ENCODE measurements at regions not wholly inside any gene's neighbourhood (a gene's known extent, or its start where the extent isn't known, plus 50 kb on each side); places are given as distances from the start of the nearest gene placed in this dataset.

GRCh38 chr3:117409256-117409655 is 699.7 kb downstream of the TUSC7 start:
- no peak for DNase-seq

- DNase-seq = no peak
Observed at GRCh38 chr3:117409701-117410459, 700.3 kb downstream of the TUSC7 start.

- no peak for DNase-seq
Observed at GRCh38 chr3:117411971-117412370, 702.4 kb downstream of the TUSC7 start.

DNA sequence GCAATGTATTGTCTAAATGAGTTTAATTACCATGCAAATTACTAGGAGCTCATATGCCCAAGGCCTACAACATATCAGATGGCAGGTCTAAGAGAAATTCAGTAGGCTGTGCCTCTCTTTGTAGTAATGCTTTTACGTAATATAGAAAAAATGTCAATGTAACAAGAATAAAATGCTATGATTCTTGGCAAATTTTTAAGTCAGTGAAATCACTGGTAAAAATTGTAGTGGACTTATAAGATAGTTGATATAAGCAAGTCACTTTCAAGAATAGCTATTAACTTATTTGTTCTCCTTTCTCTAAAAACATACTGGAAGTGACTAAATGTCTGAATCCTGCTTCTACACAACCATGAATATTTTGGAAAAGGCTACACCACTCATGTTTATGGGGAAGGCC is 707.8 kb downstream of the TUSC7 start:
- DNase-seq = no peak

GRCh38 chr3:117427081-117427480 is 717.5 kb downstream of the TUSC7 start:
- no peak for DNase-seq

DNA sequence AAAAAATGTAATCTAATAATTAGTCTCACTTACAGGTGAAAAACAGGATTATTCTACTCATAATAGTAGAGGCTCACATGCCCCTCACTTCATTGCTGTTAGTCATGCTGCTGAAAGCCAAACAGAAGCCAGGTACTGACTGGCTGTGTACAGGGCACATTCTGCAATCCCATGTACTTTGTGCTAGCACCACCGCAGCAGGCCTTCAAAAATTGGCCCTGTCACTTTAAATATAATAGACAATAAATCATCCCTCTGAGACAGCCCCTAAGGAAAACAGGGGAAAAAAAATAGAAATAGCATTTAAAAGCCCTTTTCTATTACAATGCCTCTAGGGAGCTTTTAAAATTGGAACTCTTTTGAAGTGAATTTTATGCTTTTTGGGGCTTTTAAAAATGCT is 723.8 kb downstream of the TUSC7 start:
- no peak for DNase-seq

DNA sequence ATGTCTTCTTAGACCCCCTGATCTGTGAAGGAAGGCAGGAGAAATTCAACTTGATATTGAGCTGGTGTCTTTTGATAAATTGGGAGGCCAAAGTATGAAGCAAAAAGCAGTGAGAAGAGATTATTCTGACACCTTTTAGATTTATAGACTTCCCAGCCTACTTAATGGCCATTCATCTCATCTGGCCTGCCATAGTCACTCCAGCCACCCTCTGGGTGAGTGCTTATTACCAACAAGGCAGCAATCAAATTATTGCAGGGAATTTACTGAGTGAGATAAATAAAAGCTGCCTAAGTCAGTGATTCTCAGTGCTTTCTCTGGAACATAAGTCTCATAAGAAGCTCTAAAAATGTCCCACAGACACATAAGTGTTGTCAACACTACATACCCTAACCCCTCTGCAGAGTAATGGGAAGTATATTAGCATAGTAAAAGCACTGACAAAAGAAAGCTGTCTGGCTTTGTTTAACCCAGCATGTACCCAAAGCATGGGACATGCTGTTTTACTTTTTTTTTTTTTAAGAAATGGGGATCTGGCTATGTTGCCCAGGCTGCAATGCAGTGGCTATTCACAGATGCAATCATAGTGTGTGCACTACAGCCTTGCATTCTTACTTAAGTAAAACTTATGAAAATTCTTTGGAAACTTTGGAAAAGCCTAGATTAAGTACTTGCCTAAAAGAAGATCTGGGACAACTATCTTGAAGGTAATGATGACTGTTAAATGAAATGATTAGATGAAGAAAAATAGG is 725.3 kb downstream of the TUSC7 start:
- no peak for DNase-seq

DNA sequence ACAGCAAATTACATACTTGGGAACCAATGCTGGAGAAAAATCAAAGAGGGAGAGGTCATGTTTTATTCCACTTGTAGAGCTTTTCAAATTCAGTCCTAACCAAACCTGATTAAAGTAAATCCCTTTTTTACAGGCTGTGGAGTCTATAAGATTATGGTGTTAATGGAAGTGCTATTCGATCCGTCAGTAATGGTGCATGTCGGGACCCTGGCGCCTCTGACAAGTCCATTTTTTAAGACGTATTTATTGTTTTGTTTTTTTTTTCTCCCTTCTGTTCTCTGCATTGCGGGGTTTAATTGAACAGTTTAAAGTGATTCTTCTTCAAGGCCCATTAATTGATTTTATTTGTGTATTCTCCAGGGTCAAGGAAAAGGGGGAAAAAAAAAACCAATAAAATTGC is 725.9 kb downstream of the TUSC7 start:
- DNase-seq = no peak

DNA sequence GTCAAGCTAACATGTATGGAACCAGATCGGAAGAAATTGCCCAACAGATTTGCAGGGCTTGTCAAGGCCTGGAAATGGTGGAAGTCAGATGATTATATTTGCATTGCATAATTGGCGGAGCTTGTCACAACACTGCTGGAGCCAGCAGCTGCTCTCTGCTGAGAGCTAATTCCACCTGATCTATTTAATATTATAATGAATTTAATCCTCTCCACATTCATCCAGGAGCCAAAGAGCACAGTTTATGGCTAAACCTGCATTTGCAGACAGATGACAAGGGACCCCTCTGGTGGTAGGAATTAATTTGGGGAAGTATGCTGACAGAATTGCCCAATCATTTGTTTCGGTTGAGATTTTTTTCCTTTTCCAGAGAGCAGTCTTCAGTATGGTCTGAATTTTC is 730.2 kb downstream of the TUSC7 start:
- DNase-seq = no peak

DNA sequence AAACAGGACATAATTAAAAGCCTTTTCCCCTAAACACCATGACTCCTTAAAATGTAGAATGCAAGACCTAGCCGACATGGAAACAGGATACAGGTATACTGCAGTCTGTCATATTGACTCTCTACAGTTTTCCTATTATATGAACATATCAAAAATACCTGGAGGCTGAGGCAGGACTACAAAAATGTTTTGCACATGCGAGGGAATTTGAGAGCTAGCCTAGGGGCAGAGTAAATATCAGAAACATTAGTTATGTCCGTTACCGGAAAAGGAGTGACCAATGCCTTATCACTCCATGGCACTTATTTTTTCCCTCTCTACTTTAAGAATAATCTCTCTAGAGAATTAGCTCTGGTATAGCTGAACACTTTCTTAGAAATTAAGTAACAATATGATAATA is 732.3 kb downstream of the TUSC7 start:
- DNase-seq = no peak

DNA sequence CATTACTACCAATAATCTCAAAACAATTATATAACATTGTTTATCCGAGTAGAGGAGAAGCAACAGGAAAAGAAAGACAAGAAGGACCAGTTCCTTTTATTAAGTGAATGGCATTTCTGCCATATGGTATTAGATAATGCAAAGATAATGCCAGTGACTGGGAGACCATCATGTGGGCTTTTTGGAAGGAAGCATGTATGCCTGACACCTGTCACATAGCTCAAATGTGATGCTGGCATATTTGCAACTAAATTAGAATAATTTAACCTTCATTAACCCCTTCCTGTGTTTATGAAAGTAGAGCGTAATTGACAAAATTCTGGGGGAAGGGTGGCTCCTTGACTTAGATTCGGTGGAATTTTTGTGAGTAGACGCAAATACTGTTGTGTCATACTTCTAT is 733.0 kb downstream of the TUSC7 start:
- DNase-seq = no peak

- no peak for DNase-seq
Observed at GRCh38 chr3:117443014-117443413, 733.4 kb downstream of the TUSC7 start.

DNA sequence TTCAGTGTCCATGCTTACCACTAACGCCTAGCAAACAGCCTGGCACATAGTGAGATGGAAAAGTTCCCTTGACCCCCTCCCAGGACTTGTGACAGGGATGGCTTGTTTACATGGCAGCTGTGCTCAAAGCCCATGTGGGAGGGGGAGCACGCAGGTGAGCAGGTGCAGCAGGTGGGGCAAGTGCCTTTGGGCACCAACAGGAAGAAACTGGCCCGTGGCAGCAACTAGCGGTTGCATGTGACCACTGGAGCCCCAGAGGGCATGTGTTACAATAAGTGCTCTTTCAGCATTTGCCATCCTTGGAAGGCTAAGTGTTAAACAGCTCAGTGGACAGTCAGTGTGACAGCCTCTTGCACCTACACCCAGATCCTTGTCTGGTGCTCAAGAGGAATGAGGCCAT is 734.6 kb downstream of the TUSC7 start:
- DNase-seq = no peak

- DNase-seq = no peak
Observed at GRCh38 chr3:117447419-117447818, 737.8 kb downstream of the TUSC7 start.

GRCh38 chr3:117450026-117450425 is 740.4 kb downstream of the TUSC7 start:
- no peak for DNase-seq

- DNase-seq = no peak
Observed at GRCh38 chr3:117454254-117454653, 744.7 kb downstream of the TUSC7 start.

GRCh38 chr3:117454908-117455307 is 745.3 kb downstream of the TUSC7 start:
- DNase-seq = no peak

- no peak for DNase-seq
Observed at GRCh38 chr3:117455782-117456181, 746.2 kb downstream of the TUSC7 start.

DNA sequence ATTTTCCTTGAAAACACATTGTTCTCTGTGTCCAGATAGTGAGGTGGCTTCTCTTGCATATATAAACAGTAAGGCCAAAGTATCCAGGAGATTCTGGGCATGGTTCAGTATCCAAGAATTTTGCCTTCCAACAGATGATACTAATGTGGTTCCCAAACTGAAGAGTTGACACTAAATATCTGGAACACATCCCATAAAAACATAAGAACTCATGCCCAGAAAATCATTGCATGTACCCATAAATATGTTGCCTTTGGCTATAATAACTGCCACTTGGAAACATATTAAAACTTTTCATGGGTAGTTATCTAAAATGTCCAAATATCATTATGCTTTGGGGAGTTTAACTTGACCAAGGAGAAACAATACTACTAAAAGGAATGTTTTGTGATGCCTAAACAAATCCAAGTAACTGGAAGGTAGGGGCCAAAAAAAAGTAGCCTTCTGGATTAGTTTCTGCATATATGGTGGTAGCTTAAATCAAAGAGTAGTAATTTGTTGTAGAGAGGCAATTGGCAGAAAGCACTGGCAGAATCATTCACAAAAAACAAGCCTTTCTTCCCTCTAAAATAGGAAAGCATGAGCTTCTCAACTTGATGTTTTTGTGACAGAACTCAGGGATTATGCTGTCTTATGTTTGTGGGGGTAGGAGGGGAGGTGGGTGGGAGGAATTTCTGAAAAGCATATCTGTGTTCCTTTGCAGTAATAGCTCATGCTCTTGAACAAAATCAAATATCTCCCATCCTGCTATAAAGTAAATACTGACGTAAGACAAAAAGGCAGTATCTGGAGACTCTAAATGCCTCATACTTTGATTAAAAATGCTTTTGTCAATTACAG is 753.9 kb downstream of the TUSC7 start:
- DNase-seq = no peak

- DNase-seq = no peak
Observed at GRCh38 chr3:117471831-117472230, 762.3 kb downstream of the TUSC7 start.

GRCh38 chr3:117473981-117474538 is 764.5 kb downstream of the TUSC7 start:
- DNase-seq = no peak

DNA sequence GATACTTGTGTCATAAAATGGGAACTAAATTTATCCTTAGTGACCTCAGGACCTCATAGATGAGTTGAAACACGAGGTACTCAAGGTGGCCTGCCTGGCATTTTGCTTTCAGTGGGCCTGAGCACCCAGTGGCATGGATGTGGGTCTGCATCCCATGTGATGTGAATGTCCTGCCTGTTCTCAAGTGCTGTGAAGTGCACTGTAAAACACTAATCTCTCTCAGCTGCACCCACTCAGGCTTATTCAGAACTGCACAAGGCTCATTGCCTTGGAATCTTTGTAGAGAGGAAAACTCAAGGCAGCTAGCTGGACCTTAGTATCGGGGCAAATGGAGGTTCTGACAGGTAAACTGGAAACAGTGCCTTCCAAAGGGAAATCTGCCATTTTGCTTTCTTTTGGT is 767.0 kb downstream of the TUSC7 start:
- DNase-seq = no peak

GRCh38 chr3:117477214-117477755 is 767.7 kb downstream of the TUSC7 start:
- no peak for DNase-seq

All from occipital lobe (tissue), 1 donor.